Stimulated activated CD4-positive, alpha-beta T cell treated with anti-CD3 and anti-CD28 coated beads, Interleukin-12 subunit alpha, Interleukin-12 subunit beta, amount 100 ng/mL, for 24 hours (primary cell): ENCODE measurements at regions not wholly inside any gene's neighbourhood (a gene's known extent, or its start where the extent isn't known, plus 50 kb on each side); places are given as distances from the start of the nearest gene placed in this dataset.

Experiments used
- DNase-seq, 2 experiments: peaks; one replicate each; pipeline ENCODE4 v3.0.0-alpha.2; 2020; ENCODE audit warnings: low read depth in 2 of 2

- no peak for DNase-seq
Observed at GRCh38 chr9:130755377-130756007, 61.9 kb downstream of the EXOSC2 start.

GRCh38 chr9:130756037-130756436 lies 62.5 kb downstream of the EXOSC2 start:
- DNase-seq, result no peak

- no peak for DNase-seq
Observed at GRCh38 chr9:130756455-130757152, 63.0 kb downstream of the EXOSC2 start.

- no peak for DNase-seq
Observed at GRCh38 chr9:130759738-130760137, 66.2 kb downstream of the EXOSC2 start.

- no peak for DNase-seq
Observed at GRCh38 chr9:130763331-130764171, 70.0 kb downstream of the EXOSC2 start.

GRCh38 chr9:130765137-130766020 lies 69.7 kb upstream of the ABL1 start:
- DNase-seq, result peak in 1 of 2 experiments; percentile 4

GRCh38 chr9:130766021-130766926 lies 68.8 kb upstream of the ABL1 start:
- no peak for DNase-seq

GRCh38 chr9:130766927-130767307 lies 68.1 kb upstream of the ABL1 start:
- DNase-seq, result no peak

GRCh38 chr9:130768265-130768664 lies 66.8 kb upstream of the ABL1 start:
- DNase-seq, result no peak

- DNase-seq, result no peak
Observed at GRCh38 chr9:130768891-130769403, 66.1 kb upstream of the ABL1 start.

GRCh38 chr9:130770093-130770492 lies 65.0 kb upstream of the ABL1 start:
- no peak for DNase-seq

GRCh38 chr9:130770679-130771442 lies 64.2 kb upstream of the ABL1 start:
- no peak for DNase-seq

GRCh38 chr9:130772185-130772584 lies 62.9 kb upstream of the ABL1 start:
- no peak for DNase-seq

- DNase-seq, result no peak
Observed at GRCh38 chr9:130774183-130774582, 60.9 kb upstream of the ABL1 start.

- no peak for DNase-seq
Observed at GRCh38 chr9:130775336-130775991, 59.6 kb upstream of the ABL1 start.

- no peak for DNase-seq
Observed at GRCh38 chr9:130779153-130779855, 55.8 kb upstream of the ABL1 start.

- no peak for DNase-seq
Observed at GRCh38 chr9:130780415-130780814, 54.6 kb upstream of the ABL1 start.

GRCh38 chr9:130780865-130781504 lies 54.1 kb upstream of the ABL1 start:
- no peak for DNase-seq
